IPS-NIHi7 (cell line): ENCODE measurements at regions not wholly inside any gene's neighbourhood (a gene's known extent, or its start where the extent isn't known, plus 50 kb on each side); places are given as distances from the start of the nearest gene placed in this dataset.
A peak's percentile ranks its signal among the peaks of the same experiment; 100 is the strongest.
"Not testable (repeated sequence)": the region's sequence is repeated elsewhere in the genome, so short reads cannot be mapped to it uniquely, and the experiment has no call there.

Experiments used
- DNase-seq: peaks from one replicate; pipeline ENCODE4 v3.0.0; 2012; ENCODE audit warnings: mixed read lengths; ENCODE audit errors: extremely low spot score

DNA sequence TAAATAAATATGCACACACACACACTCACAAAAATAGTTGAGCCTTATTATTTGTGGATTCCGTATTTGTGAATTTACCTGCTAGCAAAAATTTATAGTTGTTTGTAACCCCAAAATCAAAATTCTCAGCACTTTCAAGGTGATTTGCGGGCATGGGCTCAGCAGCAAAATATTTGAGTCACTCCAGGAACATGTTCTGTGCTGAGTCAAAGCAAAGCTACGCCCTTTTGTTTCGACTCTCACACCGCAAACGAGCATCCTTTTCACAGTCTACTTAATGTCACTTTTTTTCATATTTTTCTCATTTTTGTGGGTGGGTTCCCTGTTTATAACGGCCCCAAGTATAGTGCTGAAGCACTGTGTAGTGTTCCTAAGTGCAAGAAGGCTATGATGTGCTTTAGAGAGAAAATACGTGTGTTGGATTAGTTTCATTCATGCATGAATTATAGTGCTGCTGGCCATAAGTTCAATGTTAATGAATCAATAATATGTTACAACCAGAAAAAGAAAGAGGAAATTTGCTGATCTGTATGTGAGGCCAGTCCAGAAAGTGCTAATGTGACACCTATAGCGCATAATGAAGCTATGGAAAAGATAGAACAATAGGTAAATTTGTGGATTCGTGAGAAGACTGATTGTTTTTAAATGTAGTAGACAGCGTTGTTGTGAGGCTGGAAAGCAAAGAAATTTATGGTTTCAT is 723.2 kb upstream of the AGA start:
- DNase-seq, result no peak

DNA sequence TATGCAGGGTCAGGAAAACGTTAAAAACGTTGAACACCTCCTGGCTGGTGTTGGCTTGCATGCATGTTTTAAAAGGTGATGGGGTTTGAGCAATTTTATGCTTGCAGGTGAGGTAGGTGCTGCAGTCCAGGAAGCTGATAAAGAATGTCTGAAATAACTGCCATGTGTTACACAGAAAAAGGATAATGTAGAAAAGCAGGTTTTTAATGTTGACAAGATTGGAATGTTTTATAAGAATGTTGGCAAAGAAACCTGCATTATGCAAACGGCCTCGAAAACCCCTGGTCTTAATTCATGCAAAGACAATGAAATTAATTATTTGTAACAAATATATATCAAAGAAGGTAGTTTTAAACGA is 723.7 kb upstream of the AGA start:
- DNase-seq, result no peak

DNA sequence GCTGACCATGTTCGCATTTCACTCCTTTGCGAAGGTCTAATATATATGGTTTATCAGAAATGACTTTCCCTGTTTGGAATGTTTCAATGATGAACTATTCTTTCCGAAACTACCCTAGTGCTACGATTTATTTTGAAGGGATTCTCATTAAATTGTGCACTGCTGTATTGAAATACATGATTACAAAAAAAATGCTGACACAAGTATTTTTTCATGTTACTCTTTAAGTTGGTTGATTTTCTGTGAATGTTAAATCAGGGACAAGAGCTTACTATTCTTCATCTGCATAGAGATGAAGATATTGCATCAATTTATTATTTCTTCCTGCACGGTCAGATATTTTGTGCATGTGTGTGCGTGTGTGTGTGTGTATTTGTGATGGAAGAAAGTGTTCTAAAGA is 731.5 kb upstream of the AGA start:
- DNase-seq, result no peak

DNA sequence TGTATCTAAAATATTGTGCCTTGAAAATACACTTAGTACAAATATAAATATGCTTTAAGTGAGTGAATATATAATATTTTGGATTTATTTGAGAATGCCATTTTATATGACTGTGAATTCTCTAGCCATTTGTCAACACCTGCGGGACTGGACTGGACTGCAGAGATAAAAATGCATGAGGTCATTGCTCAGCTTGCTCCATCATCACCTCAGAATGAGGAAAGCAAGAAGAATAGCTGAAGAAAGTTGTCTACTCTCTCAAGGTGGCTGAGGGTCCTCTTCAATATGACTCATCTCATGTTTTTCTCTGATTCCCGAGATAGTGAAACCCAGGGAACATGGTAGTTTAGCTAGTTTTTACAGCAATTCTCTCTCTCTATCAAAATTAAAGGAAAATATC is 732.5 kb upstream of the AGA start:
- no peak for DNase-seq

DNA sequence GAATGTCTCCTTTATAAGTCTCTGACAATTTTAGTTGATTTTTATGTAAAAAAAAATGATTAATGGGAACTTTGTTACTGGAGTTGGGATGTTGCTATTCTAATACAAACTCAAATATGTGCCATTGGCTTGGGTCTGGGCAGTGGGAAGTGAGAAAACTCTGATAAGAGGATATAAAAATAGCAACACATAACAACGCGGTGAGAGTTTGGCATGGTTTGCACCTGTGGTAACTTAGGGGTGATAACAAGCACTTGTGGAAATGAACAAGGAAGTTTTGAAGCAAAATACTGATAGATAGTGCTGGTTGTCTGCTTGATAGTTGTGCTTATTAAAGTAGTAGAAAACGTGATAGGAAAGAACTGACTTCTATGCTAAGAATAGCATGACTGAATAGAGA is 743.3 kb upstream of the AGA start:
- no peak for DNase-seq

DNA sequence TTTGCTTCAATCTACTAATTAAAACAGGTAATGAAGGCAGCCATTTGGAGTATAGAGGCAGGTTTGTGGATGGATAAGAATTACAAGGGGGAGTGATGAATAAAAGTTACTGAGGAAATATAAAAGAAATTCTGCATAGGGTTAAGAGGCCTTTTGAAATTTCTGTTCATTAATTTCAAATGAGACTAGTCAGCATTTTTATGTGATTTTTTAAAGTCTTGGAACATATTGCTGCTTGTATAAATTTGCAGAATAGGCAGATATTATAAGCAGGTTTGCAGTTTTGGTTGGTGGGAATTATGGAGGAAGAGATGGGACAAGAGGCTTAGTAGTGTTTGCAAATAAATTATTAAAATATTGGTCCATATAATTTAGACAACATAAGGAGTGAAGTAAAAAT is 750.4 kb upstream of the AGA start:
- no peak for DNase-seq

DNA sequence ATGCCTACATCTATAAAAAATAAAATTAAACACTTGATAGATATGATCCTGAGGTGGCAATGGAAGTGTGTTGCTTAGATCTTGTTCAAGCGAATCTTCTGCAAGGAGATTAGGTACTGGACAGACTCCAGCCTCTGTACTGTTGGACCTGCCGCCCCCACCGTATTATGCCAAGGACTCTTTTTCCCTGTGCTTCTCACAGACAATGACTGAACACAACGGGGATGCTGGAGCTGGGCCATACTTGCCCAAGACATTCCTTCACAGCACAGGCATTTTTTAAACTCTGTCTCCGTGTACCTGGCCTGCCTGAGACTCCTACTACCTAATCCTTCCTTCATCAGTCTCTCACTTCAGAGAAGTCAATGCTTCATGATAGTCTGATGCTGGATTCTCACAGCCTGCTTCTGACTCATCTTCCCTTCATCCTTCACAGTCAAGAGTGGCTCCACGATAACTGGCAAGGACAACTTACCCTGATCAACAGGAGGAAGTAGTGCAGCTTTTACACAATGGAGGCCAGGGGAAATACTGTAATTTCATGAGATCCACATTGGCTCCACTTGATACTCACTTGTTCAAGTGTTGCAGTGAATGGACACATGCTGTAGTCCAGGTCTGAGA is 754.6 kb upstream of the AGA start:
- DNase-seq, result no peak

DNA sequence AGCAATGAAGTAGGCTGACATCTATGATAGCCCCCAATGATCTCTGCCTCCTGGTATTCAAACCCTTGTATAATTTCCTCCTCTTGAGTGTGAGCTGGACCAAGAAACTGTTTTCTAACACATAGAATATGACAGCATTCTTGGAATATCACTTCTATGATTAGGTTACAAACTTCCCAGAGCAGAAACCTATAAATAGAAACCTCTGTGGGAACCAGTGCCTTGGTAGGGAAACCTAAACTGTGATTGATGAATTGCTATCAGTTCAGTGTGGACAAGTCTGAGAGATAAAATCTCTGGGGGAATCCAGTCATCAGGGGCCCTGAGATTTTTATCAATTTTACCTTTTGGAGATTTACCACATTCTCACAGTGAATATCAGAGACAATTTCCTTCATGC is 756.5 kb upstream of the AGA start:
- DNase-seq, result no peak

DNA sequence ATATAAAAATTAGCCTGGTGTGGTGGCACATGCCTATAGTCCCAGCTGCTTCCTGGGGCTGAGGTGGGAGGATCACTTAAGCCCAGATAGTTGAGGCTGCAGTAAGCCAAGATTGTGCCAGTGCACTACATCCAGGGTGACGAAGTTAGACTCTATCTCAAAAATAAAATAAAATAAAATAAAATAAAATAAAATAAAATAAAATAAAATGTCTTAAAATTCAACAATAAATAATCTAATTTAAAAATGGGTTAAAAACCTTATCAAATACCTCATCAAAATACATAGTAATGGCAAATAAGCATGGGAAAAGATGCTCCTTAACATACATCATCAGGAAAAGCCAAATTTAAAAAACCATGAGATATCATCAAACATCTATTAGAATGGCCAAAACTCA is 760.2 kb upstream of the AGA start:
- DNase-seq, result no peak

DNA sequence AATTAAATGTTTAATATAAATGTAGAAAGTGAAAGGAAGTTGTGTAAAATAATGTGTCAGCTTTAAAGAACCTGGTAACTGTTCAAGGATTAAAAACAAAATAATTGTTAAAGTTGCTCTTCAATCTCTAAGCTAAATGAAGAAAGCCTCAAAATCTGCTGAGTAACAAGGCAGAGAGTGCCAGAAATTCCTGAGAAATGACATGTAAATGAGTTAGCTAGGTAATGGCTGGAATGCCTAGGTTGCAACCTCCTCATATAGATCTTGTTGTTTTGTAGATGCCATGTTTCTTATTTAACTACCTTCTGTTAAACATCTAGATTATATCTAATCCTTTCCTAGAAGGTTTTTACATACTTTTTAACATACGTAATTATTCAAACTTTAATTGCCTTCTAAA is 763.6 kb upstream of the AGA start:
- DNase-seq, result no peak

DNA sequence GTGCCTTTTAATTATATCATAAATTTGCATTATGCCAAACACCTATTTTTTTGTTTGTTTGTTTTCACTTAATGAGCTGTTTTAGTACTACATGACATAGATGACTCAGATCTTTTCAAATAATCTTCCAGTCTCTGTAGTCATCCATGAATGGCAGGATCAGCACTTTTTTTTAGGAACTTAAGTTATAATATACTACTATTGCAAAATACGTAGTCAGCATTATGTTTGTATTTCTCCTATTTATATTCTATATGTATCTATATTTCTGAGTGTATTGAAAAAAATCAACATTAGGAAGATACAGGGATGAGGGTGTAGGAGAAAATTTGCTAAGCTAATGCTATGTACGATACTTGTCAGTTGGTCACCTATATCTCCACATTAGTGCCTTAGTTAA is 773.1 kb upstream of the AGA start:
- no peak for DNase-seq

DNA sequence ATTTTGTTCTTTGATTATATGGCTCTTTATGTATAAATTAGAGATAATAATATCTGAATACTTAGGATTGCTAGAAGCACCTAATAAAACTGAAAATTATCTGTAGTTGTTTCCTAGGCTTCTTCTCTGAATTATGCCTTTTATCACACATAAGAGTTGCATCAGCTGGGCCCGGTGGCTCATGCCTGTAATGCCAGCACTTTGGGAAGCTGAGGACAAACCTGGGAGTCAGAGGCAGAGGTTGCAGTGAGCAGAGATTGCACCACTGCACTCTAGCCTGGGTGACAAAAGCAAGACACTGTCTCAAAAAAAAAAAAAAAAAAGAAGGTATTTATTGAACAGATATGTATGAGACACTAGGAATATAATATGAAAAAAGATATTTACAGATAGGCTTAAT is 773.5 kb upstream of the AGA start:
- no peak for DNase-seq

DNA sequence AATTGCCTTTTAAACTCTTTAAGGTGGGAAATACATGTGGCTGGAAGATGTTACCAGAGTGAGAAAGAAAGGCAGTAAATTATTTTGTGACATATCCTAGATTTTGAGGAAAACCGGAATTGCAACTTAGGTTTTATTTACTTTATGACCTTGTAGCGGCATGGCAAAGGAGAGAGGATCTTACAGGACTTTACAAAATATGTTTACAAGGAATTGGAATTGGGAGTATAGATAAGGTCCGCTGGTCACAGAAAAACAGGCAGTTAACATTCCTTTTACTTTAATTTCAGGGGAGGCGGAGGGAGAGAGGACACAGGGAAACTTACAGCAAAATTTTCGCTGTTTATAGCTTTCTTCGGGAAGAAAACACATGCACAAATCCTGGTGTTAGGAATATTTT is 784.2 kb upstream of the AGA start:
- not testable (repeated sequence) for DNase-seq

DNA sequence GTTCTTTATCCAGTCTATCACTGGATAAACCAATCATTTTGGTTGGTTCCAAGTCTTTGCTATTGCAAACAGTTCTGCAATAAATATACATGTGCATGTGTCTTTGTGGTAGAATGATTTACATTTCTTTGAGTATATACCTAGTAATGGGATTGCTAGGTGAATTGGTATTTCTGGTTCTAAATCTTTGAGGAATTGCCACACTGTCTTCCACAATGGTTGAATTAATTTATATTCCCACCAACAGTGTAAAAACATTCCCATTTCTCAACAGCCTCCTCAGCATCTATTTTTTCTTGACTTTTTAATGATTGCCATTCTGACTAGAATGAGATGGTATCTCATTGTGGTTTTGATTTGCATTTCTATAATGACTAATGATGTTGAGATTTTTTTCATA is 791.7 kb upstream of the AGA start:
- no peak for DNase-seq

DNA sequence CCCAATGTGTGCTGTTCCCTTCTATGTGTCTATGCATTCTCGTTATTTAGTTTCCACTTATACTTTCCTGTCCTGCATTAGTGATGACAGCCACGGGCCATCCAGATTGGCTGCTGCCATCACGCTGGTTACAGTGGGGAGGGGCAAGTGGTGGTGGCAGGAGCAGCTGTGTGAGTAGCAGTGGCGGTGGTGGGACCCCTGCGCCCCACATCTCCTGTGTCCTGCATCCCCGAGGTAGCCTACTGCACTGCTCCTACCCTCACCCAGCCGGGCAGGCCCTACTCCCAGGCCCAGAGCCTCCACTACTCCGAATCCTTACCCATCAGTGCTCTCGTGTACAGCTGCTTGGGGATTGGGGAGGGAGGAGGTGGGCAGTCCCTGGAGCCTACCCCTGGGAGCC is 798.7 kb upstream of the AGA start:
- no peak for DNase-seq

DNA sequence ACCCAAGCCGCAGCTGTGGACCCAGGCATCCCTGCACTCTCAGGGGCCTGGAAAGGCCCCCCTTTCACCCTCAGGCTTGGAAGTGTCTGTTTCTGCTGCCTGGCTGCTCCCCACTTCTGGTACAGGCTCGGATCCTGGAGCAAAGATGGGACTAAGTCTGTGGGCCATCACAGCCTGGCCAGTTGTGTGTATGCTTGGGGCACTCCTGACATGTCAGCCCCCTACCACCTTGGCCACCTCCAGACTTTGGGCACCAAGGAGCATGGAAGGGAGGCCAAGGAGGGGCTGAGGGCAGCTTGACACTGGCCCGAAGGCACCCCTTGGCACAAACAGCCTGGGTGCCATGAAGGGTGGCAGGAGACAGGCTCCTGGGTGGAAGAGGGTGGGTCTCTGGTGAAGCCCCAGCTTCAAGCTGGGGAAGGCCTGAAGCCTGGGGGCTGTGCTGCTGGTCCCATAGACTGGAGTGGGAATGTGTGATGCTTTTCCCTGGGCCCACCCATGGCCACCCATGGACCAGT is 799.4 kb upstream of the AGA start:
- no peak for DNase-seq

DNA sequence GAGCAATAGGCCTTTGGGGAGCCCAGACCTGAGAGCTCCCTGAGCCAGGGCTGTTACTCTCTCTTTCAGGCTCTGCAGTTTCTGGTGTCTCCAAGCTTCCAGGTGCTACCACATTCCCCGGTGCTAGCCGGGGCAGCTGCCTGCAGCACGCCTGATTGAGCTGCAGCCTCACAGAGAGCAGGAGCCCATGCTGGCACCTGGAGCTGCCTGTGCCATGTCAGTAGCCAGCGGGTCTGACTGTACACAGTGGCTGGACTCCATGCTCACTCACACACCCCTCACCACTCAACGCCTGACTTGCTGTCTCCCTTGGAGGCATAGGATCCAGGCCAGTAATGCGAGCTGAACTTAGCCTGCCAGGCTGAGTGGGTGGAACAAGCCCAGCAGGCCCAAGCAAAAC is 800.4 kb upstream of the AGA start:
- no peak for DNase-seq

DNA sequence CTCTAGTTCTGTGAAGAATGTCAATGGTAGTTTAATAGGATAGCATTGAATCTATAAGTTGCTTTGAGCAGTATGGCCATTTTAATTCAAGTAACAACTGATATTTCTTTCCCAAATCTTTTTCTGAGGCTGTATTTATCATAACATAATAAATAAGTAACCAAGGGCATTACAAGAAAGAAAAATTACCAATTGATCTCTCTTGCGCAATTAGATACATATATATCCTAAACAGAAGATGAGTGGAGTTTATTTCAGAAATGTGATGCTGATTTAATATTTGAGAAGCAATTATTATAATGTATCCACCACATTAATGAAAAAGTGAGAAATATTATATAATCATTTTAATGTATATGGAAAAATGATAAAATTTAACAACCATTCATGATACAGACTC is 802.5 kb upstream of the AGA start:
- no peak for DNase-seq

DNA sequence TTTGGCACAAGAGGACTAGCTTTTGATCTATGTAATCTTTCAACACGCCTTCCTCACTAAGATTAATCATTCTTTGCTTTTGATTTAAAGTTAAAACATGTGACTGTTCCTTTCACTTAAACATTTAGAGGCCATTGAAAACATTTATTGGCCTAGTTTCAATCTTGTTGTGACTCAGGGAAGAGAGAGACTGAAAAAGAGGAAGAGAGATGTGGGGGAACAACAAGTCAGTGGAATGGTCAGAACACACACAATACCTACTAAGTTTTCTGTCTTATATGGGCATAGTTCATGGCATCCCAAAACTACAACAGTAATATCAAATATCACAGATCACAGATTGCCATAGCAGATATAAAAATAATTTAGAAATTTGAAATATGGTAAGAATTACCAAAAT is 812.9 kb upstream of the AGA start:
- DNase-seq, result no peak

DNA sequence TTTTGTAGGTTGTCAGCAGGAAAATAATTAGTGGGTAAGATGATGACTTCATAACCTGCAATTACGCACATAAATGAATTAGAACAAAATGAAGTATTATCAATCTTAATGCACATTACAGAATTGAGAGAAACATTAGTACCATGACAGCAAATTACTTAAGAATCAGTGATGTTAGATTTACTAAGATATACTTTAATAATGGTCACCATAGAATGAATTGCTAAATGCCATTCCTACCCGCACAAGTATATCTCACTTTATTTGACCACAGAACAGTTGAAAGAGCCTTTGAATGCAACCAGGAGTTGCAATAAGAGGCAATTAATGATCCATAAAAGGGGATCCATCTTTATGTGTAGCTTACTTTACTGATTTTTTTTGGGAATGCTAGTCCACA is 816.4 kb upstream of the AGA start:
- no peak for DNase-seq

DNA sequence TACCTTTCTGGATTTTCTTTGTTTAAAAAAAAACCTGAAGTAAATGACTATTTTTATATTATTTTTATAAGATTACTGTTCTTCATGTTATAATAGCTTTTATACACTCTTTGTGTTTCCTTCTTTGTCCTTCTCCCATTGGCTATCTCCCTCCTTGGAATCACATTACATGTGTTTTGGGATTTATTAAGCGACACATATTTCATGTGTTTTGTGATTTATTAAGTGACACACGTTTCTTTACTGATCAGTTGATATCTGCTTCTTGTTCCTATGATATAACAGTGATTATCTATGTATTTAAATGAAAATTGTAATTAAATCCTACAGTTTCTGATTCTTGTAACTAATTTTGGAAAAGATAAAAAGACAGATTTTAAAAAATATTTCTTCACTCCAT is 817.3 kb upstream of the AGA start:
- DNase-seq, result no peak

DNA sequence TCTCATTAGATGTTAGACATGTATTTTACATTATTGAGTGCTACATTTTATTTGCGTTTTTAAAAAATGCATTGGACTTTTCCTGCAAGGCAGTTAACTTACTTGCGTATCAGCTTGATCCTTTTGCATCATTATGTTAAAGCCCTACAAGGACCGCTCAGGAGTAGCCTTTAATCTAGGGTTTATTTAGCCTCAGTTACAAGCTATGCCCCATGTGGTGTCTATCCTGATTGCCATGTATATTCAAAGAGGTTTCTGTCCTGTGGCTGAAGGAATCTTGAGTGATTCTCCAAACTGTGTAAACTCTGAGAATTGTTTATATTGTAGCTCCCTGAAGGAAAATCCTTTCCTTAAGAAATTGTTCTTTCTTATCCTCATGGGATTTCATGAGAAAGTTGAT is 821.8 kb upstream of the AGA start:
- no peak for DNase-seq

DNA sequence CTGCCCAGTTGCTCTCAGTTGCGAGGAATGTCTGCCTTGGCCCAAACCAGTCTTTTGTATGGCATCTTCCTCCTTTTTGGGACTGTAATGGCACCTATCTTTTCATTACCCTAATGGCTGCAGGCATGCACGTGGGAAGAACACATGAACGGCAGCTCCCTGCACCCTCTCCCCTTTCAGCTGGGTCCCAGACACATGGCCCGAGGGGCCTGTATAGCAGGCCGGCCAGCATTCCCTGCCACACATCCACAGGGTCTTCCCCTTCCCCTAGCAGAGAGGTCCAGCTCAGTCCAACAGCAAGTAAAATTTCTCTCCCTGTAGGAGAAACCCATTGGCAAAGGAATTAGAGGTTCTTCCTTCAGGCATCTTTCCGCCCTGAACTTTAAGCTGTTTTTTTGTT is 829.1 kb upstream of the AGA start:
- DNase-seq, result peak; percentile 10

DNA sequence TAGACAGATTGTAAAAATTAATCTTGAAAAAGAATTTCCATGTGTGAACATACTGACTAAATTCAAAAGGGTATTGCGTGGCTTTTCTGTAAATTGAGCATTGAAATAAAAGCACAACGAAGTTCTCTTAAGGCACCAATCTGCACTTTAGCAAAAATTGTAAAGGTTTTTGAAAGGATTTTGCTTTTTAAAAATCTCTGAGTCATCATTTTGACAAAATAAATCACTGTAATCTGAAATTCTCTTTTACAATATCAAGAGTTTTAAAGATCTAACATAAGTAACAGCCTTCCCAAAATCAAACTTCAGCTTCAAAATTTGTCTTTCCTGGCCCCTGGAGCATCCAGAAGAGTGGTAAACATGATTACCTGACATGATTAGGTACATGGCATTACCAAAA is 830.9 kb upstream of the AGA start:
- DNase-seq, result no peak
